ENCODE measurements at regions not wholly inside any gene's neighbourhood (a gene's known extent, or its start where the extent isn't known, plus 50 kb on each side); places are given as distances from the start of the nearest gene placed in this dataset.

GRCh38 chr4:23720556-23720955 is 169.3 kb downstream of the PPARGC1A start:
- TF ChIP-seq CTCF (IDR thresholded peaks at IDR 0.05; ENCODE audit: poor library complexity, severe bottlenecking) (no peak), REST (IDR thresholded peaks at IDR 0.05; ENCODE audit: borderline replicate concordance) (no peak), POLR2AphosphoS5 (IDR thresholded peaks at IDR 0.05) (no peak)

Measured in neural cell (in vitro differentiated cells).